SK-N-MC (cell line): ENCODE measurements at regions not wholly inside any gene's neighbourhood (a gene's known extent, or its start where the extent isn't known, plus 50 kb on each side); places are given as distances from the start of the nearest gene placed in this dataset.

Experiments used
- EZH2 ChIP-seq: fragments of 200-600 bp; sonication (generic); IDR thresholded peaks from one replicate; pipeline ENCODE4 v1.6.1; 2017; ENCODE audit warnings: antibody characterized with exemption
- FOXP2 ChIP-seq: optimal IDR thresholded peaks from 2 replicates; pipeline ENCODE3; 2011; ENCODE audit warnings: mild to moderate bottlenecking, moderate library complexity; ENCODE audit not compliant: insufficient read depth; ENCODE audit errors: extremely low read length, control extremely low read depth
- POLR2AphosphoS5 ChIP-seq: IDR thresholded peaks from 2 replicates; pipeline ENCODE4 v1.6.1; 2012; ENCODE audit warnings: mild to moderate bottlenecking, low read depth, low read length, borderline replicate concordance

DNA sequence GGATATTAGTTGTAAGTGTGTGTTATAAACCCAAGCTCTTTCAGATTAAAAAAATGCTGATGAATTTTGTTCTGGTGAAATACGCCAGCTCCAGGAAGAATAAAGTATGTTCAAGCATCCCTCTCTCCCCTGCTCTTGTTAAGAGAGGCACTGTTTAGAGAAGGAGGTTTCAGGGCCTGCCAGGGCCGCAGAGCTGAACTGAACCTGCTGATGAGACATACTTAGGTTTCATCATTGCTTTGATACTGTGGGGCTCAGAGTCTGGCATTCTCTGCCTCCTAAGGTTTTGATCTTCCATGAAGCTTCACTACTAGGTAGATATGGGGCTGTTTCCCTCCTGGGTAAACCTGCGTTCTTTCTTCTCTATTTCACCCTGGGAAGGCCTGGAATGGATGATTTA, 175.3 kb upstream of the FAM20A start:
- TF ChIP-seq POLR2AphosphoS5: no peak
- TF ChIP-seq EZH2: no peak
- TF ChIP-seq FOXP2: no peak
